SU-DHL-6 (cell line): ENCODE measurements at regions not wholly inside any gene's neighbourhood (a gene's known extent, or its start where the extent isn't known, plus 50 kb on each side); places are given as distances from the start of the nearest gene placed in this dataset.

ENCODE experiments used
- H2AFZ ChIP-seq: fragments of 200-600 bp; sonication (generic); 2 replicates; pipeline ENCODE4 v1.6.1; 2014; ENCODE audit warnings: low read depth, mild to moderate bottlenecking, moderate library complexity, mixed read lengths, antibody characterized with exemption, low read length; ENCODE audit not compliant: severe bottlenecking
- H3F3A ChIP-seq: fragments of 200-600 bp; shearing (Covaris generic); 2 replicates; pipeline ENCODE4 v1.6.0; 2016; ENCODE audit warnings: antibody characterized with exemption, mild to moderate bottlenecking; ENCODE audit not compliant: insufficient read depth
- H3K27ac ChIP-seq: fragments of 200-600 bp; sonication (generic); 2 replicates; pipeline ENCODE4 v1.5.1; 2016; ENCODE audit warnings: low read depth, mild to moderate bottlenecking, low read length, moderate library complexity, mixed read lengths
- H3K27me3 ChIP-seq: fragments of 200-600 bp; sonication (generic), shearing (Covaris generic); 2 replicates; pipeline ENCODE4 v1.6.0; 2014; ENCODE audit warnings: mild to moderate bottlenecking, low read length
- H3K36me3 ChIP-seq: fragments of 200-600 bp; sonication (generic); 2 replicates; pipeline ENCODE4 v1.6.1; 2014; ENCODE audit warnings: mild to moderate bottlenecking, low read length, mixed read lengths
- H3K4me2 ChIP-seq: fragments of 300-600, 200-600 bp; shearing (Covaris generic), sonication (generic); 2 replicates; pipeline ENCODE4 v1.6.0; 2014; ENCODE audit warnings: low read length, low read depth, mild to moderate bottlenecking; ENCODE audit not compliant: poor library complexity, severe bottlenecking
- H3K4me3 ChIP-seq: fragments of 200-600 bp; sonication (generic); 2 replicates; pipeline ENCODE4 v1.5.1; 2014; ENCODE audit warnings: antibody characterized with exemption, low read length, mild to moderate bottlenecking, mixed read lengths; ENCODE audit not compliant: insufficient read depth, poor library complexity, severe bottlenecking
- H3K79me2 ChIP-seq: fragments of 200-600 bp; sonication (generic); 2 replicates; pipeline ENCODE4 v1.6.1; 2014; ENCODE audit warnings: mild to moderate bottlenecking, low read length, moderate library complexity; ENCODE audit not compliant: insufficient read depth
- H3K9ac ChIP-seq: fragments of 200-600 bp; sonication (generic); 2 replicates; pipeline ENCODE4 v1.7.0; 2014; ENCODE audit warnings: mild to moderate bottlenecking, low read length
- H3K9me2 ChIP-seq: fragments of 200-600 bp; sonication (generic); replicated peaks from 2 replicates; pipeline ENCODE4 v1.6.1; 2014; ENCODE audit warnings: low read length; ENCODE audit not compliant: insufficient read depth
- H3K9me3 ChIP-seq: fragments of 200-600 bp; sonication (generic); 2 replicates; pipeline ENCODE4 v1.6.1; 2014; ENCODE audit warnings: low read length, mixed read lengths; ENCODE audit not compliant: insufficient read depth
- H4K20me1 ChIP-seq: fragments of 200-600 bp; sonication (generic); 2 replicates; pipeline ENCODE4 v1.6.1; 2014; ENCODE audit warnings: low read depth, mild to moderate bottlenecking, antibody characterized with exemption, low read length, moderate library complexity, mixed read lengths
- CTCF ChIP-seq: fragments of 200-600 bp; sonication (generic); IDR thresholded peaks from one replicate; pipeline ENCODE4 v1.5.1; 2017; ENCODE audit warnings: antibody characterized with exemption, mild to moderate bottlenecking, low read length, moderate library complexity; ENCODE audit not compliant: insufficient read depth, poor library complexity, severe bottlenecking
- EZH2phosphoT487 ChIP-seq: fragments of 200-600 bp; sonication (generic), shearing (Covaris generic); conservative IDR thresholded peaks from 2 replicates; pipeline ENCODE4 v1.6.1; 2018; ENCODE audit warnings: mild to moderate bottlenecking, antibody characterized with exemption, low read length, moderate library complexity, mixed read lengths

- Histone ChIP-seq H3K36me3 (no peaks in the 10 kb centered on the region), H3K79me2 (no peaks in the 10 kb centered on the region), H3K9me2 (no peaks in the 10 kb centered on the region), H3K9ac (no peak overlapping the region), H2AFZ (no peak overlapping the region), H3K4me2 (no peak overlapping the region), H4K20me1 (no peaks in the 10 kb centered on the region), H3K27me3 (no peaks in the 10 kb centered on the region), H3K27ac (no peak overlapping the region), H3K9me3 (no peaks in the 10 kb centered on the region), H3K4me3 (no peak overlapping the region), H3F3A (no peaks in the 10 kb centered on the region)
- TF ChIP-seq CTCF = no peak
- no peak for TF ChIP-seq EZH2phosphoT487
Observed at GRCh38 chr14:104445086-104445485, 134.5 kb upstream of the C14orf180 start.

GRCh38 chr14:104445832-104446381, 133.7 kb upstream of the C14orf180 start:
- no peak overlapping the region for H3K4me3 ChIP-seq
- H2AFZ ChIP-seq = no peak overlapping the region
- no peaks in the 10 kb centered on the region for H3K9me2 ChIP-seq
- no peaks in the 10 kb centered on the region for H3K9me3 ChIP-seq
- H3K4me2 ChIP-seq = no peak overlapping the region
- no peaks in the 10 kb centered on the region for H3F3A ChIP-seq
- no peak overlapping the region for H3K9ac ChIP-seq
- no peaks in the 10 kb centered on the region for H4K20me1 ChIP-seq
- no peak overlapping the region for H3K27ac ChIP-seq
- no peaks in the 10 kb centered on the region for H3K79me2 ChIP-seq
- TF ChIP-seq CTCF (no peak), EZH2phosphoT487 (no peak)
- H3K36me3 ChIP-seq = no peaks in the 10 kb centered on the region
- no peaks in the 10 kb centered on the region for H3K27me3 ChIP-seq

GRCh38 chr14:104446611-104447010, 133.0 kb upstream of the C14orf180 start:
- Histone ChIP-seq H3K9me2 (no peaks in the 10 kb centered on the region), H4K20me1 (no peaks in the 10 kb centered on the region), H3K4me2 (no peak overlapping the region), H3K4me3 (no peak overlapping the region), H3K79me2 (no peaks in the 10 kb centered on the region), H2AFZ (no peak overlapping the region), H3K27ac (no peak overlapping the region), H3F3A (no peaks in the 10 kb centered on the region), H3K9me3 (no peaks in the 10 kb centered on the region), H3K36me3 (no peaks in the 10 kb centered on the region), H3K9ac (no peak overlapping the region), H3K27me3 (no peaks in the 10 kb centered on the region)
- TF ChIP-seq CTCF (no peak), EZH2phosphoT487 (no peak)
